SK-N-SH treated with all-trans-retinoic acid at 6 μM for 48 hours (cell line): ENCODE measurements at regions not wholly inside any gene's neighbourhood (a gene's known extent, or its start where the extent isn't known, plus 50 kb on each side); places are given as distances from the start of the nearest gene placed in this dataset.

Experiments used
- ATAC-seq: fragments of 200-7000 bp; cut with Tn5 transposase; 3 replicates; pipeline ENCODE4 v1.9.1; 2020; ENCODE audit warnings: mild to moderate bottlenecking, moderate library complexity
- ARNTL ChIP-seq: fragments of 450-650 bp; formaldehyde crosslinking; IDR thresholded peaks from 2 replicates; pipeline ENCODE4 v1.5.0; 2020; ENCODE audit warnings: low read depth, mild to moderate bottlenecking, moderate library complexity, borderline replicate concordance
- BACH2 ChIP-seq: fragments of 250-450 bp; sonication (Bioruptor Pico); IDR thresholded peaks from 2 replicates; pipeline ENCODE4 v1.9.0; 2021; ENCODE audit warnings: mild to moderate bottlenecking, borderline replicate concordance
- CSDC2 ChIP-seq: fragments of 250-450 bp; sonication (Bioruptor Pico); IDR thresholded peaks from 2 replicates; pipeline ENCODE4 v1.5.0; 2020; ENCODE audit warnings: mild to moderate bottlenecking, moderate library complexity
- ESRRG ChIP-seq: fragments of 250-450 bp; sonication (Bioruptor Pico); IDR thresholded peaks from 2 replicates; pipeline ENCODE4 v1.6.1; 2021; ENCODE audit warnings: mild to moderate bottlenecking
- GLIS3 ChIP-seq: fragments of 250-450 bp; sonication (Bioruptor Pico); IDR thresholded peaks from 2 replicates; pipeline ENCODE4 v1.5.0; 2020; ENCODE audit warnings: mild to moderate bottlenecking, moderate library complexity
- ISL1 ChIP-seq: fragments of 250-450 bp; sonication (Bioruptor Pico); IDR thresholded peaks from 2 replicates; pipeline ENCODE4 v2.1.2; 2022; ENCODE audit warnings: mild to moderate bottlenecking, moderate library complexity
- OSR1 ChIP-seq: fragments of 250-450 bp; sonication (Bioruptor Pico); IDR thresholded peaks from 2 replicates; pipeline ENCODE4 v1.8.0; 2022; ENCODE audit warnings: moderate library complexity, mild to moderate bottlenecking, inconsistent platforms
- RARB ChIP-seq: fragments of 250-450 bp; sonication (Bioruptor Pico); IDR thresholded peaks from 2 replicates; pipeline ENCODE4 v1.8.0; 2021; ENCODE audit warnings: mild to moderate bottlenecking, moderate library complexity
- TOX ChIP-seq: fragments of 250-450 bp; sonication (Bioruptor Pico); IDR thresholded peaks from 2 replicates; pipeline ENCODE4 v1.8.0; 2021; ENCODE audit warnings: mild to moderate bottlenecking, moderate library complexity, borderline replicate concordance
- ZC3H10 ChIP-seq: fragments of 250-450 bp; sonication (Bioruptor Pico); IDR thresholded peaks from 2 replicates; pipeline ENCODE4 v1.5.1; 2021; ENCODE audit warnings: mild to moderate bottlenecking, moderate library complexity
- ZFP3 ChIP-seq: fragments of 250-450 bp; sonication (Bioruptor Pico); IDR thresholded peaks from 2 replicates; pipeline ENCODE4 v1.5.0; 2020; ENCODE audit warnings: mild to moderate bottlenecking, moderate library complexity
- ZFP30 ChIP-seq: fragments of 450-650 bp; formaldehyde crosslinking; IDR thresholded peaks from 2 replicates; pipeline ENCODE4 v1.5.0; 2022; ENCODE audit warnings: mild to moderate bottlenecking, moderate library complexity
- ZNF565 ChIP-seq: fragments of 450-650 bp; formaldehyde crosslinking; conservative IDR thresholded peaks from 2 replicates; pipeline ENCODE4 v1.5.0; 2020; ENCODE audit warnings: low read depth, mild to moderate bottlenecking, moderate library complexity
- ZNF8 ChIP-seq: fragments of 450-650 bp; formaldehyde crosslinking; IDR thresholded peaks from 2 replicates; pipeline ENCODE4 v1.5.0; 2020; ENCODE audit warnings: mild to moderate bottlenecking, moderate library complexity
- TF ChIP-seq, protein P1 (sequence below): fragments of 250-450 bp; sonication (Bioruptor Pico); IDR thresholded peaks from 2 replicates; pipeline ENCODE4 v1.8.0; 2020; ENCODE audit warnings: mild to moderate bottlenecking, moderate library complexity, borderline replicate concordance
- TF ChIP-seq, protein P2 (sequence below): fragments of 250-450 bp; sonication (Bioruptor Pico); IDR thresholded peaks from 2 replicates; pipeline ENCODE4 v1.5.1; 2020; ENCODE audit warnings: low read depth, mild to moderate bottlenecking, moderate library complexity
- TF ChIP-seq, protein P3 (sequence below): fragments of 250-450 bp; sonication (Bioruptor Pico); IDR thresholded peaks from 2 replicates; pipeline ENCODE4 v1.5.1; 2021; ENCODE audit warnings: mild to moderate bottlenecking, moderate library complexity
- TF ChIP-seq, protein P4 (sequence below): fragments of 250-450 bp; sonication (Bioruptor Pico); IDR thresholded peaks from 2 replicates; pipeline ENCODE4 v1.5.0; 2020; ENCODE audit warnings: mild to moderate bottlenecking, moderate library complexity
- TF ChIP-seq, protein P5 (sequence below): fragments of 250-450 bp; sonication (Bioruptor Pico); IDR thresholded peaks from 2 replicates; pipeline ENCODE4 v1.8.0; 2021; ENCODE audit warnings: low read depth, mild to moderate bottlenecking, moderate library complexity, borderline replicate concordance

DNA sequence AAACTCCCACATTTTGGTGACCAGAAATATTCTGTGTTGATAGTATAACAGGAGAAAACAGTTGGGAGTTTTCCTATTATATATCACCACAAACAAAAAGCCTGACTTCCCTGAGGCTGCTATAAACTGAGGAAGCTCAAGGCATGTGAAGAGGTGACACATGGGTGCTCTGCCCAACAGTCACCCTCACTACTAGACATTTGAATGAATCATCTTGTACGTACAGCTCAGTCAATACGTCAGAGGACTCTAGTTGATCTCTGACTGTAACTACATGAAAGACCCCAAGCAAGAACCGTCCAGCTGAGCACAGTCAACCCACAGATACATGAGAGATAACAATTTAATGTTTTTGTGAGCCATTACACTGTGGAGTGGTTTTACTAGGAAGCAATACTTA is 338.3 kb upstream of the ATP11B start:
- ATAC-seq, result no peak
- no peak for TF ChIP-seq ARNTL
- TF ChIP-seq, protein P1, sequence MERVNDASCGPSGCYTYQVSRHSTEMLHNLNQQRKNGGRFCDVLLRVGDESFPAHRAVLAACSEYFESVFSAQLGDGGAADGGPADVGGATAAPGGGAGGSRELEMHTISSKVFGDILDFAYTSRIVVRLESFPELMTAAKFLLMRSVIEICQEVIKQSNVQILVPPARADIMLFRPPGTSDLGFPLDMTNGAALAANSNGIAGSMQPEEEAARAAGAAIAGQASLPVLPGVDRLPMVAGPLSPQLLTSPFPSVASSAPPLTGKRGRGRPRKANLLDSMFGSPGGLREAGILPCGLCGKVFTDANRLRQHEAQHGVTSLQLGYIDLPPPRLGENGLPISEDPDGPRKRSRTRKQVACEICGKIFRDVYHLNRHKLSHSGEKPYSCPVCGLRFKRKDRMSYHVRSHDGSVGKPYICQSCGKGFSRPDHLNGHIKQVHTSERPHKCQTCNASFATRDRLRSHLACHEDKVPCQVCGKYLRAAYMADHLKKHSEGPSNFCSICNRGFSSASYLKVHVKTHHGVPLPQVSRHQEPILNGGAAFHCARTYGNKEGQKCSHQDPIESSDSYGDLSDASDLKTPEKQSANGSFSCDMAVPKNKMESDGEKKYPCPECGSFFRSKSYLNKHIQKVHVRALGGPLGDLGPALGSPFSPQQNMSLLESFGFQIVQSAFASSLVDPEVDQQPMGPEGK (CRISPR knock-in tag), result no peak
- TF ChIP-seq GLIS3 (CRISPR knock-in tag), result no peak
- no peak for TF ChIP-seq ISL1 (CRISPR knock-in tag)
- TF ChIP-seq CSDC2 (CRISPR knock-in tag), result no peak
- no peak for TF ChIP-seq ZFP3 (CRISPR knock-in tag)
- no peak for TF ChIP-seq ESRRG (CRISPR knock-in tag)
- no peak for TF ChIP-seq BACH2 (CRISPR knock-in tag)
- TF ChIP-seq TOX (CRISPR knock-in tag), result no peak
- no peak for TF ChIP-seq ZNF565 (CRISPR knock-in tag)
- TF ChIP-seq, protein P2, sequence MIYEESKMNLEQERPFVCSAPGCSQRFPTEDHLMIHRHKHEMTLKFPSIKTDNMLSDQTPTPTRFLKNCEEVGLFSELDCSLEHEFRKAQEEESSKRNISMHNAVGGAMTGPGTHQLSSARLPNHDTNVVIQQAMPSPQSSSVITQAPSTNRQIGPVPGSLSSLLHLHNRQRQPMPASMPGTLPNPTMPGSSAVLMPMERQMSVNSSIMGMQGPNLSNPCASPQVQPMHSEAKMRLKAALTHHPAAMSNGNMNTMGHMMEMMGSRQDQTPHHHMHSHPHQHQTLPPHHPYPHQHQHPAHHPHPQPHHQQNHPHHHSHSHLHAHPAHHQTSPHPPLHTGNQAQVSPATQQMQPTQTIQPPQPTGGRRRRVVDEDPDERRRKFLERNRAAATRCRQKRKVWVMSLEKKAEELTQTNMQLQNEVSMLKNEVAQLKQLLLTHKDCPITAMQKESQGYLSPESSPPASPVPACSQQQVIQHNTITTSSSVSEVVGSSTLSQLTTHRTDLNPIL, result no peak
- TF ChIP-seq, protein P3, sequence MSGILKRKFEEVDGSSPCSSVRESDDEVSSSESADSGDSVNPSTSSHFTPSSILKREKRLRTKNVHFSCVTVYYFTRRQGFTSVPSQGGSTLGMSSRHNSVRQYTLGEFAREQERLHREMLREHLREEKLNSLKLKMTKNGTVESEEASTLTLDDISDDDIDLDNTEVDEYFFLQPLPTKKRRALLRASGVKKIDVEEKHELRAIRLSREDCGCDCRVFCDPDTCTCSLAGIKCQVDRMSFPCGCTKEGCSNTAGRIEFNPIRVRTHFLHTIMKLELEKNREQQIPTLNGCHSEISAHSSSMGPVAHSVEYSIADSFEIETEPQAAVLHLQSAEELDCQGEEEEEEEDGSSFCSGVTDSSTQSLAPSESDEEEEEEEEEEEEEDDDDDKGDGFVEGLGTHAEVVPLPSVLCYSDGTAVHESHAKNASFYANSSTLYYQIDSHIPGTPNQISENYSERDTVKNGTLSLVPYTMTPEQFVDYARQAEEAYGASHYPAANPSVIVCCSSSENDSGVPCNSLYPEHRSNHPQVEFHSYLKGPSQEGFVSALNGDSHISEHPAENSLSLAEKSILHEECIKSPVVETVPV, result no peak
- TF ChIP-seq, protein P4, sequence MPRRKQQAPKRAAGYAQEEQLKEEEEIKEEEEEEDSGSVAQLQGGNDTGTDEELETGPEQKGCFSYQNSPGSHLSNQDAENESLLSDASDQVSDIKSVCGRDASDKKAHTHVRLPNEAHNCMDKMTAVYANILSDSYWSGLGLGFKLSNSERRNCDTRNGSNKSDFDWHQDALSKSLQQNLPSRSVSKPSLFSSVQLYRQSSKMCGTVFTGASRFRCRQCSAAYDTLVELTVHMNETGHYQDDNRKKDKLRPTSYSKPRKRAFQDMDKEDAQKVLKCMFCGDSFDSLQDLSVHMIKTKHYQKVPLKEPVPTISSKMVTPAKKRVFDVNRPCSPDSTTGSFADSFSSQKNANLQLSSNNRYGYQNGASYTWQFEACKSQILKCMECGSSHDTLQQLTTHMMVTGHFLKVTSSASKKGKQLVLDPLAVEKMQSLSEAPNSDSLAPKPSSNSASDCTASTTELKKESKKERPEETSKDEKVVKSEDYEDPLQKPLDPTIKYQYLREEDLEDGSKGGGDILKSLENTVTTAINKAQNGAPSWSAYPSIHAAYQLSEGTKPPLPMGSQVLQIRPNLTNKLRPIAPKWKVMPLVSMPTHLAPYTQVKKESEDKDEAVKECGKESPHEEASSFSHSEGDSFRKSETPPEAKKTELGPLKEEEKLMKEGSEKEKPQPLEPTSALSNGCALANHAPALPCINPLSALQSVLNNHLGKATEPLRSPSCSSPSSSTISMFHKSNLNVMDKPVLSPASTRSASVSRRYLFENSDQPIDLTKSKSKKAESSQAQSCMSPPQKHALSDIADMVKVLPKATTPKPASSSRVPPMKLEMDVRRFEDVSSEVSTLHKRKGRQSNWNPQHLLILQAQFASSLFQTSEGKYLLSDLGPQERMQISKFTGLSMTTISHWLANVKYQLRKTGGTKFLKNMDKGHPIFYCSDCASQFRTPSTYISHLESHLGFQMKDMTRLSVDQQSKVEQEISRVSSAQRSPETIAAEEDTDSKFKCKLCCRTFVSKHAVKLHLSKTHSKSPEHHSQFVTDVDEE, result no peak
- no peak for TF ChIP-seq ZC3H10
- TF ChIP-seq OSR1 (CRISPR knock-in tag), result no peak
- TF ChIP-seq RARB, result no peak

DNA sequence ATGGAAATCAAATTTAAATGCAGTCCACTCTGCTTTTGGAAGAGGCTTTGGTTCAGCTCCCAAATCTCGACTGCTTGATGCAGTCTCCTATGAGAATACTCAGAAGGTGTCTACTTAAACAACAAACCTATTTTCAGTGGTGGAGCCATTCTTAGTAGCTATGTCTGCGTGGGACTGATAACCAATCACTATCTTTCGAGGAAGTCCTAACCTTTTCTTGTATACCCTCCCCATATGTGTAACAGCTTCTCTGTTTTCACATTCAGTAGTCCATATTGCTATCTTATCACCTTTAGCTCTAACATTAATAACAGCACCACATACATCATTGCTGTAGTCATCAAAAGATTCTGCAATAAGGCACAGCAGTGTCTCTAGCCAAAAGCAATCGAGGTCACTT is 333.0 kb upstream of the ATP11B start:
- no peak for ATAC-seq
- TF ChIP-seq ZNF565 (CRISPR knock-in tag), result no peak
- TF ChIP-seq, protein P2, result no peak
- TF ChIP-seq TOX (CRISPR knock-in tag), result no peak
- no peak for TF ChIP-seq BACH2 (CRISPR knock-in tag)
- TF ChIP-seq ZNF8 (CRISPR knock-in tag), result no peak
- no peak for TF ChIP-seq ISL1 (CRISPR knock-in tag)
- TF ChIP-seq, all 23 proteins: peak for 0

DNA sequence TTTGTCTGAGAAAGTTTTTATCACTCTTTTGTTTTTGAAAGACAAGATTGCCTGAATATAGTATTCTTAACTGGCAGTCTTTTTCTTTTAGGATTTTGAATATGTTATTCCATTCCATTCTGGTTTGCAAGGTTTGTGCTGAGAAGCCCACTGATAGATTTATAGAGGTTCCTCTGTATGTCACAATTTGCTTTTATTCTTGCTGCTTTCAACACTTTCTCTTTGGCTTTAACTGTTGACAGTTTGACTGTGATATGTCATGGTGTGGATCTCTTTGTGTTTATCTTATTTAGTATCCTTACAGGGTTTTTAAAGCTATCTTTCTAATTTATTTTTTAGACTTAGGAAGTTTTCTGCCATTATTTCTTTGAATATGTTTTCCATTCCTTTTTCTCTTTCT is 331.2 kb upstream of the ATP11B start:
- ATAC-seq, result no peak
- TF ChIP-seq GLIS3 (CRISPR knock-in tag) (no peak), RARB (no peak), ESRRG (CRISPR knock-in tag) (no peak), ZFP30 (CRISPR knock-in tag) (no peak)

DNA sequence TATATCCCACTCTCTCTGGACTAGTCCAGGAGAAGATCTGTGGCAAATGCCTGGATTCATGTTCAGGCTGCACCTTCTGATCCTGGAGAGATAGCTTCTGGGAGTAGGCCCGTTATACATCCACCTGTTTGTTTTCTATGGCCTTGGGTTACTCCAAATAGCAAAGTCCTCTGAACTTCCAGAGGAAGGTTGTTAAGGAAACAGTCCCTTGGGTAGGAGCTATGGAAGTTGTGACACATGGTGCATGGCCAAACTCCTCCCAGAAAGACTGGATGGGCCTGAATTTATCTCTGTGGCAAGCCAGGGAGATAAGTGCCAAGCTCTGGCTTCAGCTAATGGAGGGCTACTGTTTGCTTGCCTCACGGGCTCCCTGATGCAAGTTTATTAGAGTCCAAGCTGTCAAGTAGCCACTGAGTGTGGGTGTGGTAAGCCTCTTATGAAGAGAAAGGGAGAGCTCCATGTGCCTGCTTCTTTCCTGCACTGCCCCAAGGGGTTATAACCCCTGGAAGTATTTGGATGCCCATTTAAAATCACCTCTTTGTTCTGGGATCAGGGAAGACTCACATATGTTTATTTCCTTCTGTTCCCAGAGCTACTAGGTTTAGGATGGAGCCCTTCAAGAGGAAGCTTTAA is 328.7 kb upstream of the ATP11B start:
- ATAC-seq, result no peak
- no peak for TF ChIP-seq ARNTL
- TF ChIP-seq BACH2 (CRISPR knock-in tag), result no peak
- TF ChIP-seq, protein P4, result no peak
- no peak for TF ChIP-seq CSDC2 (CRISPR knock-in tag)
- no peak for TF ChIP-seq ZFP3 (CRISPR knock-in tag)
- TF ChIP-seq, protein P1 (CRISPR knock-in tag), result no peak
- TF ChIP-seq OSR1 (CRISPR knock-in tag), result no peak
- TF ChIP-seq, protein P5, sequence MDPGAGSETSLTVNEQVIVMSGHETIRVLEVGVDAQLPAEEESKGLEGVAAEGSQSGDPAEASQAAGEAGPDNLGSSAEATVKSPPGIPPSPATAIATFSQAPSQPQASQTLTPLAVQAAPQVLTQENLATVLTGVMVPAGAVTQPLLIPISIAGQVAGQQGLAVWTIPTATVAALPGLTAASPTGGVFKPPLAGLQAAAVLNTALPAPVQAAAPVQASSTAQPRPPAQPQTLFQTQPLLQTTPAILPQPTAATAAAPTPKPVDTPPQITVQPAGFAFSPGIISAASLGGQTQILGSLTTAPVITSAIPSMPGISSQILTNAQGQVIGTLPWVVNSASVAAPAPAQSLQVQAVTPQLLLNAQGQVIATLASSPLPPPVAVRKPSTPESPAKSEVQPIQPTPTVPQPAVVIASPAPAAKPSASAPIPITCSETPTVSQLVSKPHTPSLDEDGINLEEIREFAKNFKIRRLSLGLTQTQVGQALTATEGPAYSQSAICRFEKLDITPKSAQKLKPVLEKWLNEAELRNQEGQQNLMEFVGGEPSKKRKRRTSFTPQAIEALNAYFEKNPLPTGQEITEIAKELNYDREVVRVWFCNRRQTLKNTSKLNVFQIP (CRISPR knock-in tag), result no peak
- TF ChIP-seq RARB, result no peak
